ENCODE measurements at regions not wholly inside any gene's neighbourhood (a gene's known extent, or its start where the extent isn't known, plus 50 kb on each side); places are given as distances from the start of the nearest gene placed in this dataset.

- intact Hi-C loops (cut with DNase I, micrococcal nuclease): no loop called here
- no peak for ATAC-seq
- DNase-seq: no peak
- Histone ChIP-seq H3K9me3 (no peaks in the 10 kb centered on the region), H3K4me1 (ENCODE audit: low read depth) (peaks cover 9% of the 10 kb centered on the region), H3K4me3 (no peak overlapping the region), H3K36me3 (ENCODE audit: low read depth) (no peaks in the 10 kb centered on the region)
- TF ChIP-seq CTCF (IDR thresholded peaks at IDR 0.05): no peak
Measured at GRCh38 chr1:78227705-78228635, 182.2 kb downstream of the GIPC2 start.

- H3K4me3 ChIP-seq: no peak overlapping the region
- ATAC-seq: no peak
Measured at GRCh38 chr1:78229344-78229743, 183.6 kb downstream of the GIPC2 start.

GRCh38 chr1:78231477-78231876, 185.7 kb downstream of the GIPC2 start:
- intact Hi-C loops (cut with DNase I, micrococcal nuclease): no loop called here
- ATAC-seq (peak; percentile 94), DNase-seq (peak in 1 of 3 donors; percentile 74)
- H3K36me3 ChIP-seq (ENCODE audit: low read depth): no peaks in the 10 kb centered on the region
- H3K9me3 ChIP-seq: no peaks in the 10 kb centered on the region
- no peak overlapping the region for H3K4me3 ChIP-seq
- peaks cover 7% of the 10 kb centered on the region for H3K4me1 ChIP-seq (ENCODE audit: low read depth)
- no peak for TF ChIP-seq CTCF (IDR thresholded peaks at IDR 0.05)

More at GRCh38 chr1:78229344-78229743, 183.6 kb downstream of the GIPC2 start:
- no peak for DNase-seq
- TF ChIP-seq CTCF (IDR thresholded peaks at IDR 0.05): no peak
- intact Hi-C loops (cut with DNase I, micrococcal nuclease): no loop called here
- Histone ChIP-seq H3K9me3 (no peaks in the 10 kb centered on the region), H3K36me3 (ENCODE audit: low read depth) (no peaks in the 10 kb centered on the region), H3K4me1 (ENCODE audit: low read depth) (peaks cover 5% of the 10 kb centered on the region)

GRCh38 chr1:78231894-78232293, 186.1 kb downstream of the GIPC2 start:
- Histone ChIP-seq H3K36me3 (ENCODE audit: low read depth) (no peaks in the 10 kb centered on the region), H3K4me1 (ENCODE audit: low read depth) (peaks cover 7% of the 10 kb centered on the region), H3K9me3 (no peaks in the 10 kb centered on the region), H3K4me3 (no peak overlapping the region)
- TF ChIP-seq CTCF (IDR thresholded peaks at IDR 0.05): no peak
- DNase-seq: no peak
- intact Hi-C loops (cut with DNase I, micrococcal nuclease): no loop called here
- ATAC-seq: peak; percentile 85

- no peak for ATAC-seq
- no peak for TF ChIP-seq CTCF (IDR thresholded peaks at IDR 0.05)
- Histone ChIP-seq H3K36me3 (ENCODE audit: low read depth) (no peaks in the 10 kb centered on the region), H3K9me3 (no peaks in the 10 kb centered on the region), H3K4me1 (ENCODE audit: low read depth) (peaks cover 12% of the 10 kb centered on the region), H3K4me3 (no peak overlapping the region)
- intact Hi-C loops (cut with DNase I, micrococcal nuclease): no loop called here
- DNase-seq: no peak
Measured at GRCh38 chr1:78232630-78233029, 186.9 kb downstream of the GIPC2 start.
